BJ (cell line): ENCODE measurements at regions not wholly inside any gene's neighbourhood (a gene's known extent, or its start where the extent isn't known, plus 50 kb on each side); places are given as distances from the start of the nearest gene placed in this dataset.

Experiments used
- CTCF ChIA-PET: fragments of 350-600 bp; formaldehyde crosslinking; extraction: SDS; loops from one replicate; lab custom pipeline; 2021; ENCODE audit warnings: antibody characterized with exemption, inconsistent platforms; lab: Yijun Ruan, JAX
- POLR2A ChIA-PET: fragments of 300-600 bp; sonication (Branson Sonifier 250); formaldehyde crosslinking; extraction: SDS; loops from one replicate; lab custom pipeline; 2021; ENCODE audit warnings: antibody characterized with exemption; lab: Charles Lee
- DNase-seq: peaks from one replicate; pipeline ENCODE4 v3.0.0-alpha.2; 2011; ENCODE audit warnings: low read depth
- H3K27me3 ChIP-seq: 2 replicates; pipeline ENCODE4 v1.6.0; 2011; ENCODE audit warnings: low read length; ENCODE audit not compliant: control insufficient read depth, insufficient read depth
- H3K36me3 ChIP-seq: 2 replicates; pipeline ENCODE4 v1.5.1; 2011; ENCODE audit warnings: low read length; ENCODE audit not compliant: control insufficient read depth, insufficient read depth
- H3K4me3 ChIP-seq: 2 replicates; pipeline ENCODE4 v1.5.1; 2011; ENCODE audit warnings: low read depth, mild to moderate bottlenecking, control low read depth, low read length
- TF ChIP-seq, protein P1 (sequence below): IDR thresholded peaks from 2 replicates; pipeline ENCODE4 v1.5.1; 2011; ENCODE audit warnings: low read depth, mild to moderate bottlenecking, control low read depth, inconsistent platforms, low read length, moderate library complexity; ENCODE audit not compliant: insufficient read depth

GRCh38 chr10:3438606-3439005 lies 266.0 kb upstream of the PITRM1 start:
- Histone ChIP-seq H3K36me3 (no peaks in the 10 kb centered on the region), H3K27me3 (no peaks in the 10 kb centered on the region), H3K4me3 (no peak overlapping the region)
- DNase-seq, result no peak
- ChIA-PET POLR2A (no interaction called here), CTCF (no interaction called here)
- TF ChIP-seq, protein P1, sequence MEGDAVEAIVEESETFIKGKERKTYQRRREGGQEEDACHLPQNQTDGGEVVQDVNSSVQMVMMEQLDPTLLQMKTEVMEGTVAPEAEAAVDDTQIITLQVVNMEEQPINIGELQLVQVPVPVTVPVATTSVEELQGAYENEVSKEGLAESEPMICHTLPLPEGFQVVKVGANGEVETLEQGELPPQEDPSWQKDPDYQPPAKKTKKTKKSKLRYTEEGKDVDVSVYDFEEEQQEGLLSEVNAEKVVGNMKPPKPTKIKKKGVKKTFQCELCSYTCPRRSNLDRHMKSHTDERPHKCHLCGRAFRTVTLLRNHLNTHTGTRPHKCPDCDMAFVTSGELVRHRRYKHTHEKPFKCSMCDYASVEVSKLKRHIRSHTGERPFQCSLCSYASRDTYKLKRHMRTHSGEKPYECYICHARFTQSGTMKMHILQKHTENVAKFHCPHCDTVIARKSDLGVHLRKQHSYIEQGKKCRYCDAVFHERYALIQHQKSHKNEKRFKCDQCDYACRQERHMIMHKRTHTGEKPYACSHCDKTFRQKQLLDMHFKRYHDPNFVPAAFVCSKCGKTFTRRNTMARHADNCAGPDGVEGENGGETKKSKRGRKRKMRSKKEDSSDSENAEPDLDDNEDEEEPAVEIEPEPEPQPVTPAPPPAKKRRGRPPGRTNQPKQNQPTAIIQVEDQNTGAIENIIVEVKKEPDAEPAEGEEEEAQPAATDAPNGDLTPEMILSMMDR, result no peak

- ChIA-PET CTCF (no interaction called here), POLR2A (no interaction called here)
- Histone ChIP-seq H3K4me3 (no peak overlapping the region), H3K36me3 (no peaks in the 10 kb centered on the region), H3K27me3 (no peaks in the 10 kb centered on the region)
- DNase-seq, result no peak
- TF ChIP-seq, protein P1, result no peak
Observed at GRCh38 chr10:3435671-3436070, 263.1 kb upstream of the PITRM1 start.

GRCh38 chr10:3433988-3434387 lies 261.4 kb upstream of the PITRM1 start:
- H3K27me3 ChIP-seq, result no peaks in the 10 kb centered on the region
- TF ChIP-seq, protein P1, result no peak
- no peaks in the 10 kb centered on the region for H3K36me3 ChIP-seq
- no peak for DNase-seq
- POLR2A ChIA-PET, result no interaction called here
- CTCF ChIA-PET, result no interaction called here
- no peak overlapping the region for H3K4me3 ChIP-seq

- no peaks in the 10 kb centered on the region for H3K27me3 ChIP-seq
- DNase-seq, result no peak
- H3K4me3 ChIP-seq, result no peak overlapping the region
- CTCF ChIA-PET, result no interaction called here
- no peaks in the 10 kb centered on the region for H3K36me3 ChIP-seq
- TF ChIP-seq, protein P1, result no peak
- POLR2A ChIA-PET, result no interaction called here
Observed at GRCh38 chr10:3433131-3433530, 260.5 kb upstream of the PITRM1 start.

DNA sequence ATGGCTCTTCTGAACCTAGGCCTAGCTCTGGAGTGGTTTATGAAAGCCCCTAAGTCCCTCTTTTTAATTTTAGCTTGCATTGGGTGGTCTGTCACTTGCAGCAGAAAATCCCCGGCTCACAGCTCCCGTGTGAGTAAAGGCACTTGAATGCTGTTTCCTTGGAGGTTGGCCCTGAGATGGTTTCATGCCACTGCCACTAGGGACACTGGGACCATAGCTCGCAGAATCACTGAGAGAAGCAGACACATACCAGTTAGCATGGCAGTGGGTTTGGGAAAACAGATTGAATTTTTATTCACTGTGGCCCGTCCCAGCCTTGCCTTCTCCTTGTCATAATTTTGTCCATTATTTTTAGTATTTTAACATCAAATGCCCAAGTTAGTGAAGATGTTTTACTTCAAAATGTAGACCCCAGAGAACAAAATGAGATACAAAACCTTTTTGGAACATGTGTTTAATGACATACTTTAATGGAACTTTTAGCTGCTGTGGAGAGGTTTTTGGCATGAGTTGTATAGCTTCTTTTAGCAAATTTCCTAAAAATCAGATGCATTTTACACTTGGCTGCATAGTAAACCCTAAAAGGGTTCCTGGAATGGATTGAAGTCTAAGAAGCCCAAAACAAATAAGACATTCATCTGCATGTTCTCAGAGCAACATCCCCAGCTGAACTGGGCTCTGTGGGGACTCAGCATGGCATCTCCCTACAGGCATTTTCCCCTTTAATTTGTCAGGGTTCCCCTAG lies 259.7 kb upstream of the PITRM1 start:
- TF ChIP-seq, protein P1, result no peak
- ChIA-PET CTCF (no interaction called here), POLR2A (interaction anchor here (0.5 kb wide), 1 partner anchor 205 kb away, joined by 4 read pairs; no protein-coding TSS in a partner anchor)
- Histone ChIP-seq H3K27me3 (no peaks in the 10 kb centered on the region), H3K36me3 (no peaks in the 10 kb centered on the region), H3K4me3 (no peak overlapping the region)
- DNase-seq, result no peak
